ENCODE measurements at regions not wholly inside any gene's neighbourhood (a gene's known extent, or its start where the extent isn't known, plus 50 kb on each side); places are given as distances from the start of the nearest gene placed in this dataset.

DNA sequence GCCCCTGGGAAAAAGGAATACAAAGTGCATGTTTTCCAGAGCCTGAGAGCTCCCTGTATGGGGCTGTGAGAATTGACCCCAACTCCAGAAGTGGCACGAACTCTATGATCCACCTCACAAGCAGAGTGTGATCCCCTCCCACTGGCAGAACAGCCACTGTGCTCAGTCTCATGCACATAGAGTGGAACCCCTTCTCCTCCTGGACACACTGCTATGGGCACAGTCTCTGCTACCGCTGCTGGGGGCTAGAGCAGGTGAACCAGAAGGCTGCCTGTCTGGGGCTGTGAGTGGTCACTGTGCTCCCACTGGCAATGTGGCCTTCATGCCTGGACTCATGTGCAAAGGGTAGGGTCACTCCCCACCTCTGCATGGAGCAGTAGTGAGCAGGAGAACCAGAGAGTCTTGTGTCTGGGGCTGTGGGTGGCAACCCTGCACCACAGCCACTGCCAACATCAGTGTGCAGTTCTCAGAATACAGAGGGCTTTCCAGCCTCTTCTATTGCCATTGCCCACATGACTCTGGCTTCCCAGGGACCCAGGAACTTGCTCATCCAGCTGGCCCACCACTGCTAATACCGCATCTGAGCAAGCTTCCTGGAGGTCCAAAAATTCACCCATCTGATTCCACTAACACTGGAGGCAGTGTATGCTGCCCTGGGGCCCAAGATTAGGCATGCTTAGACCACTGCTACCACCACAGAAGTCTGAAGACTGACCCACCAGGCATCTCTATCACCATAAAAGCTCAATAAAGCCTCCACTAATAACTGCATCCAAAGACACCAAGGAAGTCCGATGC, 343.7 kb upstream of the SOX14 start:
- TF ChIP-seq SUZ12 (IDR thresholded peaks at IDR 0.05; ENCODE audit: extremely low read depth, insufficient read depth, insufficient read length): no peak
- TF ChIP-seq YY1 (IDR thresholded peaks at IDR 0.05; ENCODE audit: insufficient read depth, insufficient read length): no peak
- TF ChIP-seq ZNF274 (IDR thresholded peaks at IDR 0.05; ENCODE audit: low read depth, low read length): no peak
- Histone ChIP-seq H3K27me3 (ENCODE audit: insufficient read depth, insufficient read length) (no peaks in the 10 kb centered on the region), H3K4me3 (ENCODE audit: insufficient read length, low read depth) (no peak overlapping the region), H3K9ac (ENCODE audit: insufficient read length, low read depth) (no peak overlapping the region), H3K36me3 (ENCODE audit: insufficient read depth, insufficient read length, low read length) (no peaks in the 10 kb centered on the region), H3K4me1 (ENCODE audit: insufficient read depth, insufficient read length) (no peaks in the 10 kb centered on the region), H3K9me3 (ENCODE audit: insufficient read depth, low read length) (no peaks in the 10 kb centered on the region; the same call in 1 of the 2 replicates)
- no peak for DNase-seq (ENCODE audit: low read depth, low spot score)

GRCh38 chr3:137438561-137438960, 325.6 kb upstream of the SOX14 start:
- H3K4me1 ChIP-seq (ENCODE audit: insufficient read depth, insufficient read length): no peaks in the 10 kb centered on the region
- no peak overlapping the region for H3K4me3 ChIP-seq (ENCODE audit: insufficient read length, low read depth)
- H3K36me3 ChIP-seq (ENCODE audit: insufficient read depth, insufficient read length, low read length): no peaks in the 10 kb centered on the region
- H3K27me3 ChIP-seq (ENCODE audit: insufficient read depth, insufficient read length): no peaks in the 10 kb centered on the region
- no peak overlapping the region for H3K9ac ChIP-seq (ENCODE audit: insufficient read length, low read depth)
- TF ChIP-seq YY1 (IDR thresholded peaks at IDR 0.05; ENCODE audit: insufficient read depth, insufficient read length) (no peak), SUZ12 (IDR thresholded peaks at IDR 0.05; ENCODE audit: extremely low read depth, insufficient read depth, insufficient read length) (no peak), ZNF274 (IDR thresholded peaks at IDR 0.05; ENCODE audit: low read depth, low read length) (no peak)
- H3K9me3 ChIP-seq (ENCODE audit: insufficient read depth, low read length): 0 out of 2 replicates have a peak, but pooled peaks cover under 1% of the 10 kb centered on the region
- DNase-seq (ENCODE audit: low read depth, low spot score): no peak

GRCh38 chr3:137460944-137461343, 303.2 kb upstream of the SOX14 start:
- Histone ChIP-seq H3K27me3 (ENCODE audit: insufficient read depth, insufficient read length) (no peaks in the 10 kb centered on the region), H3K9me3 (ENCODE audit: insufficient read depth, low read length) (peaks cover 8% of the 10 kb centered on the region), H3K9ac (ENCODE audit: insufficient read length, low read depth) (no peak overlapping the region), H3K36me3 (ENCODE audit: insufficient read depth, insufficient read length, low read length) (no peaks in the 10 kb centered on the region), H3K4me3 (ENCODE audit: insufficient read length, low read depth) (peak overlapping the region; percentile 32), H3K4me1 (ENCODE audit: insufficient read depth, insufficient read length) (no peaks in the 10 kb centered on the region)
- no peak for TF ChIP-seq YY1 (IDR thresholded peaks at IDR 0.05; ENCODE audit: insufficient read depth, insufficient read length)
- no peak for TF ChIP-seq SUZ12 (IDR thresholded peaks at IDR 0.05; ENCODE audit: extremely low read depth, insufficient read depth, insufficient read length)
- no peak for TF ChIP-seq ZNF274 (IDR thresholded peaks at IDR 0.05; ENCODE audit: low read depth, low read length)
- DNase-seq (ENCODE audit: low read depth, low spot score): no peak

- peaks cover 8% of the 10 kb centered on the region for H3K9me3 ChIP-seq (ENCODE audit: insufficient read depth, low read length)
- no peak for TF ChIP-seq YY1 (IDR thresholded peaks at IDR 0.05; ENCODE audit: insufficient read depth, insufficient read length)
- TF ChIP-seq ZNF274 (IDR thresholded peaks at IDR 0.05; ENCODE audit: low read depth, low read length): no peak
- no peak for TF ChIP-seq SUZ12 (IDR thresholded peaks at IDR 0.05; ENCODE audit: extremely low read depth, insufficient read depth, insufficient read length)
- no peaks in the 10 kb centered on the region for H3K36me3 ChIP-seq (ENCODE audit: insufficient read depth, insufficient read length, low read length)
Measured at GRCh38 chr3:137463131-137463530, 301.0 kb upstream of the SOX14 start.

GRCh38 chr3:137464341-137464740, 299.8 kb upstream of the SOX14 start:
- Histone ChIP-seq H3K4me3 (ENCODE audit: insufficient read length, low read depth) (no peak overlapping the region), H3K27me3 (ENCODE audit: insufficient read depth, insufficient read length) (no peaks in the 10 kb centered on the region), H3K9ac (ENCODE audit: insufficient read length, low read depth) (no peak overlapping the region), H3K36me3 (ENCODE audit: insufficient read depth, insufficient read length, low read length) (no peaks in the 10 kb centered on the region), H3K4me1 (ENCODE audit: insufficient read depth, insufficient read length) (no peaks in the 10 kb centered on the region), H3K9me3 (ENCODE audit: insufficient read depth, low read length) (peaks cover 8% of the 10 kb centered on the region)
- no peak for TF ChIP-seq YY1 (IDR thresholded peaks at IDR 0.05; ENCODE audit: insufficient read depth, insufficient read length)
- TF ChIP-seq ZNF274 (IDR thresholded peaks at IDR 0.05; ENCODE audit: low read depth, low read length): no peak
- no peak for TF ChIP-seq SUZ12 (IDR thresholded peaks at IDR 0.05; ENCODE audit: extremely low read depth, insufficient read depth, insufficient read length)
- no peak for DNase-seq (ENCODE audit: low read depth, low spot score)

More at GRCh38 chr3:137463131-137463530, 301.0 kb upstream of the SOX14 start:
- Histone ChIP-seq H3K4me3 (ENCODE audit: insufficient read length, low read depth) (no peak overlapping the region), H3K9ac (ENCODE audit: insufficient read length, low read depth) (no peak overlapping the region), H3K4me1 (ENCODE audit: insufficient read depth, insufficient read length) (no peaks in the 10 kb centered on the region), H3K27me3 (ENCODE audit: insufficient read depth, insufficient read length) (no peaks in the 10 kb centered on the region)
- DNase-seq (ENCODE audit: low read depth, low spot score): no peak

DNA sequence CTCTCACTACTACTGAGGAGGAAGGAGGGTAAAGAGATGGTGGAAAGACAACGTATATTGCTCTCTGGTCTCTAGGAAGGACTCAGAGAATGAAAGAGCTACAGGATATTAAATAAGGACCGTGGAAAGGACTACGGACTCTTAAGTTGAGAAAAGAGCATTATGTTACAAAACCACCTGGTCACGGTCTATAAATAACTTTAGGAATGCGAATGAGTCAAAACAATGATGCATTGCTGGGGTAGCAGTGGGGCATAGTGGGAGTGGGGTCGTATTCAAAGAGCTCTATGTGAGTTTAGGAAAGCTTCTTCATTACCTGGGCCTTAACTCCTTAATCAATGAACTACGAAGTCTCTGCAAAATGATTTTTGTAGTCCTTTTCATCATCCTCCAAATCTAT, 295.7 kb upstream of the SOX14 start:
- Histone ChIP-seq H3K4me3 (ENCODE audit: insufficient read length, low read depth) (no peak overlapping the region), H3K4me1 (ENCODE audit: insufficient read depth, insufficient read length) (no peaks in the 10 kb centered on the region), H3K9ac (ENCODE audit: insufficient read length, low read depth) (no peak overlapping the region), H3K36me3 (ENCODE audit: insufficient read depth, insufficient read length, low read length) (no peaks in the 10 kb centered on the region), H3K27me3 (ENCODE audit: insufficient read depth, insufficient read length) (no peaks in the 10 kb centered on the region), H3K9me3 (ENCODE audit: insufficient read depth, low read length) (no peaks in the 10 kb centered on the region)
- no peak for TF ChIP-seq SUZ12 (IDR thresholded peaks at IDR 0.05; ENCODE audit: extremely low read depth, insufficient read depth, insufficient read length)
- no peak for TF ChIP-seq YY1 (IDR thresholded peaks at IDR 0.05; ENCODE audit: insufficient read depth, insufficient read length)
- no peak for TF ChIP-seq ZNF274 (IDR thresholded peaks at IDR 0.05; ENCODE audit: low read depth, low read length)
- no peak for DNase-seq (ENCODE audit: low read depth, low spot score)

DNA sequence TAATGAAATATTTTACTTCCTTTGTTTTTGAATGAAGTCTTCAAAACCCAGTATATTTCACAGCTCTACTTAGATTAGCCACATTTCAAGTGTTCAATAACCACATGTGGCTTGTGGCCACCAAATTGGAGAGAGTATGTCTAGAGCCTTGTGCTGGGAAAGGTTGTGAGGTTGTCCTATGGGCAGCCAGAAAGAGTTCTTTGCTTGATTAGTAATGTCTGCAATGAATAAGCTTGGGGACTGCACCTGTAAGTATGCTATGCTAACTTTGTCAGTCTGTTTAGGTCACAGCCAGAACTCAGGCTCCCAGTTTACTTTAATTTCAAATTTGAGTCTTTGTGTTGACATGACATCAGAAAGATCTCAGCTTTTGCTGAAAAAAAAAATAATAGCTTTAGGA, 294.9 kb upstream of the SOX14 start:
- TF ChIP-seq YY1 (IDR thresholded peaks at IDR 0.05; ENCODE audit: insufficient read depth, insufficient read length): no peak
- no peak for TF ChIP-seq SUZ12 (IDR thresholded peaks at IDR 0.05; ENCODE audit: extremely low read depth, insufficient read depth, insufficient read length)
- no peak for TF ChIP-seq ZNF274 (IDR thresholded peaks at IDR 0.05; ENCODE audit: low read depth, low read length)
- no peaks in the 10 kb centered on the region for H3K9me3 ChIP-seq (ENCODE audit: insufficient read depth, low read length)
- no peak overlapping the region for H3K9ac ChIP-seq (ENCODE audit: insufficient read length, low read depth)
- H3K4me1 ChIP-seq (ENCODE audit: insufficient read depth, insufficient read length): no peaks in the 10 kb centered on the region
- H3K27me3 ChIP-seq (ENCODE audit: insufficient read depth, insufficient read length): no peaks in the 10 kb centered on the region
- H3K4me3 ChIP-seq (ENCODE audit: insufficient read length, low read depth): no peak overlapping the region
- no peak for DNase-seq (ENCODE audit: low read depth, low spot score)
- no peaks in the 10 kb centered on the region for H3K36me3 ChIP-seq (ENCODE audit: insufficient read depth, insufficient read length, low read length)

Measured in NT2/D1 (cell line).